Epithelial cell of proximal tubule (primary cell): ENCODE measurements at regions not wholly inside any gene's neighbourhood (a gene's known extent, or its start where the extent isn't known, plus 50 kb on each side); places are given as distances from the start of the nearest gene placed in this dataset.
"Not testable (repeated sequence)": the region's sequence is repeated elsewhere in the genome, so short reads cannot be mapped to it uniquely, and the experiment has no call there.

Source experiments
- DNase-seq: peaks from one replicate; pipeline ENCODE4 v3.0.0-alpha.2; 2011; ENCODE audit warnings: low read depth
- H3K4me3 ChIP-seq: 2 replicates; pipeline ENCODE4 v1.5.1; 2011; ENCODE audit warnings: low read depth, mild to moderate bottlenecking, low read length
- TF ChIP-seq, protein P1 (sequence below): conservative IDR thresholded peaks from 2 replicates; pipeline ENCODE4 v1.5.1; 2012; ENCODE audit warnings: low read depth, mild to moderate bottlenecking, low read length

DNA sequence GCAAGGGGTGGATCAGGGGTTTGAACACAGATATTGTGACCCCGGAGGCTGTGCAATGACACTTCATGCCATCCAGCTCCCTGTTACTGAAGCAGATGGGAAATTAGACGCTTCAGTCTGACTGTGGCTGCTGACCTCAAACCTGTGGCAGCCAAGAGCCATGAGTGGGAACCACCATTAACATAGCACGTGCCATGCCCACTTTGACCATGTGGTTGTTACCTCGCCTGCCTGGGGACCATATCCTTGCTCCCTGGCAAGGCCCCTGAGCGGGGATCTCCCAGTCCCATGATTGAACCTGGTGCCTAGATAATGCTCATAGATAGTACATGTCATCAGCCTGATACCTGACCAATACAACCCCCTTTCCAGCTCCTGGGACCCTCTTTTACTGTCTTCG lies 68.9 kb downstream of the CYP26B1 start:
- TF ChIP-seq, protein P1, sequence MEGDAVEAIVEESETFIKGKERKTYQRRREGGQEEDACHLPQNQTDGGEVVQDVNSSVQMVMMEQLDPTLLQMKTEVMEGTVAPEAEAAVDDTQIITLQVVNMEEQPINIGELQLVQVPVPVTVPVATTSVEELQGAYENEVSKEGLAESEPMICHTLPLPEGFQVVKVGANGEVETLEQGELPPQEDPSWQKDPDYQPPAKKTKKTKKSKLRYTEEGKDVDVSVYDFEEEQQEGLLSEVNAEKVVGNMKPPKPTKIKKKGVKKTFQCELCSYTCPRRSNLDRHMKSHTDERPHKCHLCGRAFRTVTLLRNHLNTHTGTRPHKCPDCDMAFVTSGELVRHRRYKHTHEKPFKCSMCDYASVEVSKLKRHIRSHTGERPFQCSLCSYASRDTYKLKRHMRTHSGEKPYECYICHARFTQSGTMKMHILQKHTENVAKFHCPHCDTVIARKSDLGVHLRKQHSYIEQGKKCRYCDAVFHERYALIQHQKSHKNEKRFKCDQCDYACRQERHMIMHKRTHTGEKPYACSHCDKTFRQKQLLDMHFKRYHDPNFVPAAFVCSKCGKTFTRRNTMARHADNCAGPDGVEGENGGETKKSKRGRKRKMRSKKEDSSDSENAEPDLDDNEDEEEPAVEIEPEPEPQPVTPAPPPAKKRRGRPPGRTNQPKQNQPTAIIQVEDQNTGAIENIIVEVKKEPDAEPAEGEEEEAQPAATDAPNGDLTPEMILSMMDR = no peak
- DNase-seq = no peak

DNA sequence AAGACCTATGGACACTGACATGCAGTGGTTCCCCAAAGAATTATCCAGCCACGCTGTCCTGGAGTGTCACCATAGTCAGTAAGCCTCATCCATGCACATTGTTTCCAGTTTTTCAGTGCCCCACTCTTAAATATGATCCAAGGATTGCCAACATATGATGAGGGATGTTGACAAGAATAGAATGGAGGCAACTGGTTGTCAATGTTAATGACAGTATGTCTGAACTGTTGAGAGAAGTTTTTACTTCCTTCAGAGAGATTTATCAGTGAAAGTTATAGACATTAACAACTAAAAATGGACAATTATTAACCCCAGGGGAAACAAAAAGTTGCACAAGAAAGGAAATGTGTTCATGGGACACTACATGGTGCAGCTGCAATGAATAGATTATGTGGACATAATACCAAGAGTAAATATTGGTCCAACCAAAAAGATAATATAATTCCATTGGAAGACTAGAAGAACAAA lies 69.9 kb downstream of the CYP26B1 start:
- H3K4me3 ChIP-seq = no peak overlapping the region
- DNase-seq = no peak
- TF ChIP-seq, protein P1 = no peak

More for the DNA sequence above, 68.9 kb downstream of the CYP26B1 start:
- H3K4me3 ChIP-seq = no peak overlapping the region

DNA sequence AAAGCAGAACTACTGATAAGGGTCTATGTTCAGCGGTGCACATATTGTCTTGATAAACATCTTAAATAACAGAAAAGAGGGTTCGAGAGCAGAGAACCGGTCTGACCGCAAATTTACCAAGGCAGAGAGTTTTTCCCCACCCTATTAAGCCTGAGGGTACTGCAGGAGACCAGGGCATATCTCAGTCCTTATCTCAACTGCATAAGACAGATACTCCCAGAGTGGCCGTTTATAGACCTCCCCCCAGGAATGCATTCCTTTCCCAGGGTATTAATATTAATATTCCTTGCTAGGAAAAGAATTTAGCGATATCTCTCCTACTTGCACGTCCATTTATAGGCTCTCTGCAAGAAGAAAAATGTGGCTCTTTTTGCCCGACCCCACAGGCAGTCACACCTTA lies 74.3 kb downstream of the CYP26B1 start:
- DNase-seq = not testable (repeated sequence)

DNA sequence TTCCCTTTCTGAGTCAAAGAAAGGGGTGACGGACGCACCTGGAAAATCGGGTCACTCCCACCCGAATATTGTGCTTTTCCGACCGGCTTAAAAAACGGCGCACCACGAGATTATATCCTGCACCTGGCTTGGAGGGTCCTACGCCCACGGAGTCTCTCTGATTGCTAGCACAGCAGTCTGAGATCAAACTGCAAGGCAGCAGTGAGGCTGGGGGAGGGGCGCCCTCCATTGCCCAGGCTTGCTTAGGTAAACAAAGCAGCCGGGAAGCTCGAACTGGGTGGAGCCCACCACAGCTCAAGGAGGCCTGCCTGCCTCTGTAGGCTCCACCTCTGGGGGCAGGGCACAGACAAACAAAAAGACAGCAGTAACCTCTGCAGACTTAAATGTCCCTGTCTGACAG lies 83.5 kb downstream of the CYP26B1 start:
- not testable (repeated sequence) for DNase-seq, H3K4me3 ChIP-seq

More for the DNA sequence above, 74.3 kb downstream of the CYP26B1 start:
- H3K4me3 ChIP-seq = not testable (repeated sequence)

DNA sequence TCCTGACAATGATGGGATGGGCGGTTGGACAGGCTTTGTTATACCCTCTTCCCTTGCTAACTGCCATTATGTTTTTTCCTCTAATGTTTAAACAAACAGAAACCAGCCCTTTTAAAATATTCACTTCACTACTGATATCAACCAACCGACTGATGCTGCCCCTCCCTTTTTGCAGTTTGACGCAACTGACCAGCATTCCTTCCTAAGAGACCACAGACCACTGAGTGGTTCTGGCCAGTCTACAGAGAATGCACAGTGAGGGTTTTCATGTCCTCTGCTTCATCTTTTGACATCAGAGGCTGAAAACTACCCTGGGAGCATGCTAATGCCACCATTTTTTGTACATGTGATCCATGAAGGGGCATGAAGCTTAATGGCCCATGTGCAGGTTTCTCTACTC lies 85.3 kb downstream of the CYP26B1 start:
- no peak for DNase-seq
- TF ChIP-seq, protein P1 = no peak
- no peak overlapping the region for H3K4me3 ChIP-seq

DNA sequence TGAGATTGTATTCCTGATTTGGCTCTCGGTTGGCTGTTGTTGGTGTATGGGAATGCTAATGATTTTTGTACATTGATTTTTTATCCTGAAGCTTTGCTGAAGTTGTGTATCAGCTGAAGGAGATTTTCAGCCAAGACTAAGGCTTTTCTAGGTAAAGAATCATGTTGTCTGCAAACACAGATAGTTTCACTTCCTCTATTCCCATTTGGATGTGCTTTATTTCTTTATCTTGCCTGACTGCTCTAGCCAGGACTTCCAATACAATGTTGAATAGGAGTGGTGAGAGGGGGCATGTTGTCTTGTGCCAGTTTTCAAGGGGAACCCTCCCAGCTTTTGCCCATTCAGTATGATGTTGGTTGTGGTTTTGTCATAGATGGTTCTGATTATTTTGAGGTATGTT lies 90.4 kb downstream of the CYP26B1 start:
- TF ChIP-seq, protein P1 = no peak
- no peak overlapping the region for H3K4me3 ChIP-seq
- DNase-seq = no peak

DNA sequence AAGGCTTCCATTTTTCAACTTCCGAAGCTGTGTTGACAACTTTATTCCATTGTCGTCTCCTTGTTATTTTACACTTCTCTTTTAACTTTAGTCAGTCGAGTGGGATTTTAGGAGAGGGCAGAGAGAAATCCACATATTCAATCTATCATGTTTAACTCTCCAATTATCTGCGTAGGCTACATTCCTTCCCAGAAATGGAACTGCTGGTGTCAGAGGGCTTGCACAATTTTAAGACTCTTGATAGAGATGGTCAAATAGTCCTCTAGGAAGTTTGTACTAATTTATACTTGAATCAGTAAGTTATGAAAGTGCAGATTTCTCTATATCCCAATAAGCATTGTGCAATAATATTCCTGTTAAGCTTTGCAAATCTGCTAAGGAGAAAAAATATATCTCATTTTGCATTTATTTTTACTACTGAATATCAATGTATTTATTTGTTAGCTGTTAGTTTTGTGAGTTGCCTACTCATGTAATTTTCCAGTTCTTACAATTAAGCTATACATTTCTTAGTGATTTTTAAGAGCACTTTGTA lies 95.6 kb downstream of the CYP26B1 start:
- no peak for DNase-seq

DNA sequence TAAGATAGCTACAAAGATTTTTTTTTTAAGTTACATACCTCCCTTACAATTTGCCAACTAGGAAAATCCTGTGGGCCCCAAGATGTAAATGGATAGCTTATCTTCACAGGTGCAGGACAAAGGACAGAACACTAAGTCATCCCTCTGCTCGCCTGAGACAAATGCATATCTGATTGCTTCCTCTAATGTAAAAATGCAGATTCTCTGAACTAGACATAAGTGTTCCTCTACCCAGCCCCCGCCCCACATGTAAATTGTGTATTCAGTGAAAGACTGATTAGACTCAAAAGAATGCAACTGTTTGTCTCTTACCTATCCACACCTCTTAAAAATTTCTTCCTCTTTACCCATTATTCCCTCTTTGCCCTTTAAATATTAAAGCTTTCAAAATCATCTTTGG lies 96.5 kb downstream of the CYP26B1 start:
- no peak overlapping the region for H3K4me3 ChIP-seq
- TF ChIP-seq, protein P1 = no peak
- no peak for DNase-seq

More for the DNA sequence above, 95.6 kb downstream of the CYP26B1 start:
- no peak overlapping the region for H3K4me3 ChIP-seq
- TF ChIP-seq, protein P1 = no peak
